GM23338 (cell line): ENCODE measurements at regions not wholly inside any gene's neighbourhood (a gene's known extent, or its start where the extent isn't known, plus 50 kb on each side); places are given as distances from the start of the nearest gene placed in this dataset.
"Not testable (repeated sequence)": the region's sequence is repeated elsewhere in the genome, so short reads cannot be mapped to it uniquely, and the experiment has no call there.

Experiments used
- ATAC-seq: fragments of 200-7000 bp; cut with Tn5 transposase; 3 replicates; pipeline ENCODE4 v1.9.1; 2020
- DNase-seq: peaks from one replicate; pipeline ENCODE4 v3.0.0-alpha.2; 2015; ENCODE audit warnings: low spot score
- H2AFZ ChIP-seq: fragments of 200-600 bp; sonication (generic); 2 replicates; pipeline ENCODE4 v1.8.0; 2016; ENCODE audit warnings: antibody characterized with exemption, mild to moderate bottlenecking, moderate library complexity
- H3F3A ChIP-seq: fragments of 200-600 bp; sonication (generic); replicated peaks from 2 replicates; pipeline ENCODE4 v1.8.0; 2017; ENCODE audit warnings: antibody characterized with exemption, mixed run types, low read depth
- H3K27ac ChIP-seq: fragments of 200-600 bp; sonication (generic); 2 replicates; pipeline ENCODE4 v1.6.1; 2016; ENCODE audit warnings: low read depth
- H3K27me3 ChIP-seq: fragments of 200-600 bp; sonication (generic); 2 replicates; pipeline ENCODE4 v1.8.0; 2016; ENCODE audit warnings: mild to moderate bottlenecking, mixed run types, moderate library complexity; ENCODE audit not compliant: insufficient read depth
- H3K36me3 ChIP-seq: fragments of 200-600 bp; sonication (generic); 2 replicates; pipeline ENCODE4 v1.8.0; 2016; ENCODE audit warnings: mild to moderate bottlenecking; ENCODE audit not compliant: insufficient read depth
- H3K4me1 ChIP-seq: fragments of 200-600 bp; sonication (generic); 2 replicates; pipeline ENCODE4 v1.8.0; 2016; ENCODE audit warnings: mild to moderate bottlenecking, moderate library complexity; ENCODE audit not compliant: insufficient read depth
- H3K4me2 ChIP-seq: fragments of 200-600 bp; sonication (generic); 2 replicates; pipeline ENCODE4 v1.7.1; 2017; ENCODE audit warnings: mixed run types
- H3K4me3 ChIP-seq: fragments of 200-600 bp; sonication (generic); 2 replicates; pipeline ENCODE4 v1.6.1; 2016; ENCODE audit warnings: mixed run types
- H3K79me2 ChIP-seq: fragments of 200-600 bp; sonication (generic); replicated peaks from 2 replicates; pipeline ENCODE4 v1.8.0; 2017; ENCODE audit warnings: mild to moderate bottlenecking; ENCODE audit not compliant: insufficient read depth
- H3K9me2 ChIP-seq: fragments of 200-600 bp; sonication (generic); 2 replicates; pipeline ENCODE4 v1.8.0; 2017; ENCODE audit not compliant: insufficient read depth
- H4K20me1 ChIP-seq: fragments of 200-600 bp; sonication (generic); replicated peaks from 2 replicates; pipeline ENCODE4 v1.8.0; 2017; ENCODE audit warnings: mild to moderate bottlenecking; ENCODE audit not compliant: insufficient read depth
- H3K27ac Mint-ChIP-seq: 2 replicates; pipeline ENCODE4 v1.8.0; 2020; ENCODE audit warnings: inconsistent platforms, mild to moderate bottlenecking, moderate library complexity, mixed read lengths
- H3K27me3 Mint-ChIP-seq: 3 replicates; pipeline ENCODE4 v1.8.0; 2022; ENCODE audit warnings: low read depth, mild to moderate bottlenecking, moderate library complexity, mixed read lengths, inconsistent platforms; ENCODE audit not compliant: insufficient read depth, poor library complexity
- H3K36me3 Mint-ChIP-seq: 3 replicates; pipeline ENCODE4 v1.8.0; 2021; ENCODE audit warnings: low read depth, mild to moderate bottlenecking, inconsistent platforms, moderate library complexity, mixed read lengths
- H3K4me1 Mint-ChIP-seq: 3 replicates; pipeline ENCODE4 v1.8.0; 2020; ENCODE audit warnings: mild to moderate bottlenecking, inconsistent platforms, mixed read lengths
- H3K4me3 Mint-ChIP-seq: 3 replicates; pipeline ENCODE4 v1.8.0; 2021; ENCODE audit warnings: moderate library complexity, mild to moderate bottlenecking, inconsistent platforms, mixed read lengths
- H3K9me3 Mint-ChIP-seq: 3 replicates; pipeline ENCODE4 v1.8.0; 2020; ENCODE audit warnings: moderate library complexity, mild to moderate bottlenecking, inconsistent platforms, mixed read lengths
- CREB1 ChIP-seq: fragments of 250-450 bp; sonication (Bioruptor Pico); IDR thresholded peaks from 2 replicates; pipeline ENCODE4 v1.5.0; 2020; ENCODE audit warnings: low read depth, mild to moderate bottlenecking, moderate library complexity
- EZH2 ChIP-seq: fragments of 200-600 bp; sonication (generic); IDR thresholded peaks from one replicate; pipeline ENCODE4 v1.8.0; 2017; ENCODE audit warnings: antibody characterized with exemption, mild to moderate bottlenecking, low read depth; ENCODE audit not compliant: unreplicated experiment
- EZH2phosphoT487 ChIP-seq: fragments of 200-600 bp; sonication (generic); IDR thresholded peaks from one replicate; pipeline ENCODE4 v1.8.1; 2018; ENCODE audit warnings: antibody characterized with exemption; ENCODE audit not compliant: unreplicated experiment
- NANOG ChIP-seq: IDR thresholded peaks from 2 replicates; pipeline ENCODE4 v1.6.1; 2016; ENCODE audit warnings: antibody characterized with exemption, borderline replicate concordance
- POLR2AphosphoS5 ChIP-seq: IDR thresholded peaks from 2 replicates; pipeline ENCODE4 v1.6.1; 2016; ENCODE audit warnings: antibody characterized with exemption, low read depth
- STAT1 ChIP-seq: IDR thresholded peaks from one replicate; pipeline ENCODE4 v1.6.1; 2016; ENCODE audit warnings: antibody characterized with exemption; ENCODE audit not compliant: unreplicated experiment
- ZNF114 ChIP-seq: fragments of 250-450 bp; sonication (Bioruptor Pico); IDR thresholded peaks from 2 replicates; pipeline ENCODE4 v1.5.0; 2020; ENCODE audit warnings: mild to moderate bottlenecking, moderate library complexity
- TF ChIP-seq, protein P1 (sequence below): IDR thresholded peaks from 2 replicates; pipeline ENCODE4 v1.6.1; 2016; ENCODE audit warnings: antibody characterized with exemption
- TF ChIP-seq, protein P2 (sequence below), 2 experiments: fragments of 200-600 bp in 1 of 2; sonication (generic) in 1 of 2; conservative IDR thresholded peaks; 2 replicates each; pipeline versions ENCODE4 v1.5.1 to v1.6.1; 2016 to 2017; ENCODE audit warnings: antibody characterized with exemption in 2 of 2, low read depth in 2 of 2, mild to moderate bottlenecking in 2 of 2, moderate library complexity in 1 of 2
- TF ChIP-seq, protein P3 (sequence below): fragments of 250-450 bp; sonication (Bioruptor Pico); IDR thresholded peaks from 2 replicates; pipeline ENCODE4 v1.5.0; 2020; ENCODE audit warnings: mild to moderate bottlenecking, moderate library complexity

DNA sequence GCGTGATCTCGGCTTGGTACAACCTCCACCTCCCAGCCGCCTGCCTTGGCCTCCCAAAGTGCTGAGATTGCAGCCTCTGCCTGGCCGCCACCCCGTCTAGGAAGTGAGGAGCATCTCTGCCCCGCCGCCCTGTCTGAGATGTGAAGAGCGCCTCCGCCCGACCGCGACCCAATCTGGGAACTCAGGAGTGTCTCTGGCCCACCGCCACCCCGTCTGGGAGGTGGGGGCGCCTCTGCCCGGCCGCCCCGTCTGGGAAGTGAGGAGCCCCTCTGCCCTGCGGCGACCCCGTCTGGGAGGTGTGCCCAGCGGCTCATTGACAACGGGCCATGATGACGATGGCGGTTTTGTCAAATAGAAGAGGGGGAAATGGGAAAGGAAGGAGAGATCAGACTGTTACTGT is 591.2 kb downstream of the KCTD12 start:
- not testable (repeated sequence) for H3K9me2 ChIP-seq, H3K79me2 ChIP-seq, H3F3A ChIP-seq, H2AFZ ChIP-seq, H3K4me3 Mint-ChIP-seq, H3K9me3 Mint-ChIP-seq, H3K4me1 Mint-ChIP-seq, H3K4me3 ChIP-seq, DNase-seq, H3K27me3 ChIP-seq, H3K27me3 Mint-ChIP-seq, H3K4me2 ChIP-seq, ATAC-seq, H3K27ac ChIP-seq, H4K20me1 ChIP-seq, H3K27ac Mint-ChIP-seq, H3K36me3 ChIP-seq, H3K4me1 ChIP-seq
- peaks cover 11% of the 10 kb centered on the region; the same call in 2 of the 3 replicates for H3K36me3 Mint-ChIP-seq

DNA sequence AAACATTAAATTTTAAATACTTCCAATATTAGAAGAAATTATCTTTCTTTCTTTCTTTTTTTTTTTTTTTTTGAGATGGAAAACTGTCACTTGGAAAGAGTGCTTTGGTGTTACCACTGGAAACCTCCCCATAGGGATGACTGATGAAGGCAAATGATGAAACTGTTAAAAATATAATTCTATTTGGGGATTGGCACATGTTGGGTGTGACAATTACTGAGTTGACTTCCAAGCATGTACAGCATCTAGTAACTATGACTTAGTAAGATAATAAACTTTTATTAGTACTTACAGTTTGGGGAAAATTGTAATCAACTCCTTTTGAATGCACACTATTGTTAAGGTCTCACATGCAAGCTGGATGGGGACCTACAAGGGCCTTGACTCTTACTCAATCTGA is 592.5 kb downstream of the KCTD12 start:
- Histone ChIP-seq H3K27me3 (no peaks in the 10 kb centered on the region), H3K9me2 (no peaks in the 10 kb centered on the region), H3K27ac (no peak overlapping the region), H4K20me1 (no peaks in the 10 kb centered on the region), H2AFZ (no peak overlapping the region), H3K4me2 (no peak overlapping the region), H3F3A (no peaks in the 10 kb centered on the region), H3K4me3 (no peak overlapping the region), H3K36me3 (no peaks in the 10 kb centered on the region), H3K4me1 (peaks cover 13% of the 10 kb centered on the region), H3K79me2 (no peaks in the 10 kb centered on the region)
- Mint-ChIP-seq H3K36me3 (peaks cover 11% of the 10 kb centered on the region; the same call in 2 of the 3 replicates), H3K4me1 (peaks cover 10% of the 10 kb centered on the region; the same call in 2 of the 3 replicates), H3K4me3 (no peak overlapping the region), H3K9me3 (peaks cover 8% of the 10 kb centered on the region), H3K27ac (no peak overlapping the region), H3K27me3 (peaks cover 4% of the 10 kb centered on the region)
- ATAC-seq (no peak), DNase-seq (no peak)
- TF ChIP-seq, protein P1, sequence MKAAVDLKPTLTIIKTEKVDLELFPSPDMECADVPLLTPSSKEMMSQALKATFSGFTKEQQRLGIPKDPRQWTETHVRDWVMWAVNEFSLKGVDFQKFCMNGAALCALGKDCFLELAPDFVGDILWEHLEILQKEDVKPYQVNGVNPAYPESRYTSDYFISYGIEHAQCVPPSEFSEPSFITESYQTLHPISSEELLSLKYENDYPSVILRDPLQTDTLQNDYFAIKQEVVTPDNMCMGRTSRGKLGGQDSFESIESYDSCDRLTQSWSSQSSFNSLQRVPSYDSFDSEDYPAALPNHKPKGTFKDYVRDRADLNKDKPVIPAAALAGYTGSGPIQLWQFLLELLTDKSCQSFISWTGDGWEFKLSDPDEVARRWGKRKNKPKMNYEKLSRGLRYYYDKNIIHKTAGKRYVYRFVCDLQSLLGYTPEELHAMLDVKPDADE = no peak
- TF ChIP-seq EZH2 (no peak), ZNF114 (CRISPR knock-in tag) (no peak), STAT1 (no peak), POLR2AphosphoS5 (no peak), EZH2phosphoT487 (no peak), NANOG (no peak), CREB1 (CRISPR knock-in tag) (no peak)
- TF ChIP-seq, protein P2, sequence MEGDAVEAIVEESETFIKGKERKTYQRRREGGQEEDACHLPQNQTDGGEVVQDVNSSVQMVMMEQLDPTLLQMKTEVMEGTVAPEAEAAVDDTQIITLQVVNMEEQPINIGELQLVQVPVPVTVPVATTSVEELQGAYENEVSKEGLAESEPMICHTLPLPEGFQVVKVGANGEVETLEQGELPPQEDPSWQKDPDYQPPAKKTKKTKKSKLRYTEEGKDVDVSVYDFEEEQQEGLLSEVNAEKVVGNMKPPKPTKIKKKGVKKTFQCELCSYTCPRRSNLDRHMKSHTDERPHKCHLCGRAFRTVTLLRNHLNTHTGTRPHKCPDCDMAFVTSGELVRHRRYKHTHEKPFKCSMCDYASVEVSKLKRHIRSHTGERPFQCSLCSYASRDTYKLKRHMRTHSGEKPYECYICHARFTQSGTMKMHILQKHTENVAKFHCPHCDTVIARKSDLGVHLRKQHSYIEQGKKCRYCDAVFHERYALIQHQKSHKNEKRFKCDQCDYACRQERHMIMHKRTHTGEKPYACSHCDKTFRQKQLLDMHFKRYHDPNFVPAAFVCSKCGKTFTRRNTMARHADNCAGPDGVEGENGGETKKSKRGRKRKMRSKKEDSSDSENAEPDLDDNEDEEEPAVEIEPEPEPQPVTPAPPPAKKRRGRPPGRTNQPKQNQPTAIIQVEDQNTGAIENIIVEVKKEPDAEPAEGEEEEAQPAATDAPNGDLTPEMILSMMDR (conservative IDR thresholded peaks at IDR 0.05; ENCODE audit: low read depth in 2 of 2) = no peak
- TF ChIP-seq, protein P3, sequence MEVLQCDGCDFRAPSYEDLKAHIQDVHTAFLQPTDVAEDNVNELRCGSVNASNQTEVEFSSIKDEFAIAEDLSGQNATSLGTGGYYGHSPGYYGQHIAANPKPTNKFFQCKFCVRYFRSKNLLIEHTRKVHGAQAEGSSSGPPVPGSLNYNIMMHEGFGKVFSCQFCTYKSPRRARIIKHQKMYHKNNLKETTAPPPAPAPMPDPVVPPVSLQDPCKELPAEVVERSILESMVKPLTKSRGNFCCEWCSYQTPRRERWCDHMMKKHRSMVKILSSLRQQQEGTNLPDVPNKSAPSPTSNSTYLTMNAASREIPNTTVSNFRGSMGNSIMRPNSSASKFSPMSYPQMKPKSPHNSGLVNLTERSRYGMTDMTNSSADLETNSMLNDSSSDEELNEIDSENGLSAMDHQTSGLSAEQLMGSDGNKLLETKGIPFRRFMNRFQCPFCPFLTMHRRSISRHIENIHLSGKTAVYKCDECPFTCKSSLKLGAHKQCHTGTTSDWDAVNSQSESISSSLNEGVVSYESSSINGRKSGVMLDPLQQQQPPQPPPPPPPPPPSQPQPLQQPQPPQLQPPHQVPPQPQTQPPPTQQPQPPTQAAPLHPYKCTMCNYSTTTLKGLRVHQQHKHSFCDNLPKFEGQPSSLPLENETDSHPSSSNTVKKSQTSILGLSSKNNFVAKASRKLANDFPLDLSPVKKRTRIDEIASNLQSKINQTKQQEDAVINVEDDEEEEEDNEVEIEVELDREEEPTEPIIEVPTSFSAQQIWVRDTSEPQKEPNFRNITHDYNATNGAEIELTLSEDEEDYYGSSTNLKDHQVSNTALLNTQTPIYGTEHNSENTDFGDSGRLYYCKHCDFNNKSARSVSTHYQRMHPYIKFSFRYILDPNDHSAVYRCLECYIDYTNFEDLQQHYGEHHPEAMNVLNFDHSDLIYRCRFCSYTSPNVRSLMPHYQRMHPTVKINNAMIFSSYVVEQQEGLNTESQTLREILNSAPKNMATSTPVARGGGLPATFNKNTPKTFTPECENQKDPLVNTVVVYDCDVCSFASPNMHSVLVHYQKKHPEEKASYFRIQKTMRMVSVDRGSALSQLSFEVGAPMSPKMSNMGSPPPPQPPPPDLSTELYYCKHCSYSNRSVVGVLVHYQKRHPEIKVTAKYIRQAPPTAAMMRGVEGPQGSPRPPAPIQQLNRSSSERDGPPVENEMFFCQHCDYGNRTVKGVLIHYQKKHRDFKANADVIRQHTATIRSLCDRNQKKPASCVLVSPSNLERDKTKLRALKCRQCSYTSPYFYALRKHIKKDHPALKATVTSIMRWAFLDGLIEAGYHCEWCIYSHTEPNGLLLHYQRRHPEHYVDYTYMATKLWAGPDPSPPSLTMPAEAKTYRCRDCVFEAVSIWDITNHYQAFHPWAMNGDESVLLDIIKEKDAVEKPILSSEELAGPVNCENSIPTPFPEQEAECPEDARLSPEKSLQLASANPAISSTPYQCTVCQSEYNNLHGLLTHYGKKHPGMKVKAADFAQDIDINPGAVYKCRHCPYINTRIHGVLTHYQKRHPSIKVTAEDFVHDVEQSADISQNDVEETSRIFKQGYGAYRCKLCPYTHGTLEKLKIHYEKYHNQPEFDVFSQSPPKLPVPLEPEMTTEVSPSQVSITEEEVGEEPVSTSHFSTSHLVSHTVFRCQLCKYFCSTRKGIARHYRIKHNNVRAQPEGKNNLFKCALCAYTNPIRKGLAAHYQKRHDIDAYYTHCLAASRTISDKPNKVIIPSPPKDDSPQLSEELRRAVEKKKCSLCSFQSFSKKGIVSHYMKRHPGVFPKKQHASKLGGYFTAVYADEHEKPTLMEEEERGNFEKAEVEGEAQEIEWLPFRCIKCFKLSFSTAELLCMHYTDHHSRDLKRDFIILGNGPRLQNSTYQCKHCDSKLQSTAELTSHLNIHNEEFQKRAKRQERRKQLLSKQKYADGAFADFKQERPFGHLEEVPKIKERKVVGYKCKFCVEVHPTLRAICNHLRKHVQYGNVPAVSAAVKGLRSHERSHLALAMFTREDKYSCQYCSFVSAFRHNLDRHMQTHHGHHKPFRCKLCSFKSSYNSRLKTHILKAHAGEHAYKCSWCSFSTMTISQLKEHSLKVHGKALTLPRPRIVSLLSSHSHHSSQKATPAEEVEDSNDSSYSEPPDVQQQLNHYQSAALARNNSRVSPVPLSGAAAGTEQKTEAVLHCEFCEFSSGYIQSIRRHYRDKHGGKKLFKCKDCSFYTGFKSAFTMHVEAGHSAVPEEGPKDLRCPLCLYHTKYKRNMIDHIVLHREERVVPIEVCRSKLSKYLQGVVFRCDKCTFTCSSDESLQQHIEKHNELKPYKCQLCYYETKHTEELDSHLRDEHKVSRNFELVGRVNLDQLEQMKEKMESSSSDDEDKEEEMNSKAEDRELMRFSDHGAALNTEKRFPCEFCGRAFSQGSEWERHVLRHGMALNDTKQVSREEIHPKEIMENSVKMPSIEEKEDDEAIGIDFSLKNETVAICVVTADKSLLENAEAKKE = no peak
